Caco-2 (cell line): ENCODE measurements at regions not wholly inside any gene's neighbourhood (a gene's known extent, or its start where the extent isn't known, plus 50 kb on each side); places are given as distances from the start of the nearest gene placed in this dataset.
A peak's percentile ranks its signal among the peaks of the same experiment; 100 is the strongest.

Source experiments
- BruUV-seq: library from RNA; stranded (reverse); fragments of 400-500 nt; replicated peaks from 2 replicates; lab custom pipeline; 2021; lab: Mats Ljungman, UMichigan
- CTCF ChIA-PET: fragments of 300-600 bp; sonication (Branson Sonifier 250); formaldehyde crosslinking; loops from one replicate; lab custom pipeline; 2022; ENCODE audit warnings: antibody characterized with exemption; lab: Charles Lee
- POLR2A ChIA-PET: fragments of 300-600 bp; sonication (Branson Sonifier 250); formaldehyde crosslinking; loops from one replicate; lab custom pipeline; 2022; ENCODE audit warnings: antibody characterized with exemption; lab: Charles Lee
- DNase-seq, 2 experiments: peaks; one replicate each; pipeline versions ENCODE4 v3.0.0 to v3.0.0-alpha.2; 2020 to 2022
- H3K27me3 ChIP-seq: replicated peaks from 2 replicates; pipeline ENCODE4 v1.6.0; 2011; ENCODE audit warnings: low read length; ENCODE audit not compliant: control insufficient read depth, insufficient read depth
- H3K36me3 ChIP-seq: 2 replicates; pipeline ENCODE4 v1.5.1; 2011; ENCODE audit warnings: low read length; ENCODE audit not compliant: control insufficient read depth, insufficient read depth
- H3K4me1 ChIP-seq: fragments of 250-450 bp; sonication (Bioruptor Pico); 2 replicates; pipeline ENCODE4 v1.5.1; 2020; ENCODE audit warnings: mild to moderate bottlenecking
- H3K4me3 ChIP-seq: 2 replicates; pipeline ENCODE4 v1.5.1; 2011; ENCODE audit warnings: low read depth, mild to moderate bottlenecking, control low read depth, low read length
- H3K9me3 ChIP-seq: fragments of 250-450 bp; sonication (Bioruptor Pico); 2 replicates; pipeline ENCODE4 v1.5.1; 2020; ENCODE audit warnings: mild to moderate bottlenecking, moderate library complexity
- H3K27ac Mint-ChIP-seq: one replicate; pipeline ENCODE4 v1.8.0; 2022; ENCODE audit warnings: mixed read lengths; ENCODE audit not compliant: unreplicated experiment
- H3K27me3 Mint-ChIP-seq: one replicate; pipeline ENCODE4 v1.8.0; 2022; ENCODE audit warnings: mixed read lengths; ENCODE audit not compliant: insufficient read depth, unreplicated experiment
- H3K36me3 Mint-ChIP-seq: one replicate; pipeline ENCODE4 v1.8.0; 2022; ENCODE audit warnings: mild to moderate bottlenecking, mixed read lengths; ENCODE audit not compliant: insufficient read depth, unreplicated experiment
- H3K4me1 Mint-ChIP-seq: one replicate; pipeline ENCODE4 v1.8.0; 2022; ENCODE audit warnings: low read depth, mixed read lengths; ENCODE audit not compliant: unreplicated experiment
- H3K4me3 Mint-ChIP-seq: one replicate; pipeline ENCODE4 v1.8.0; 2022; ENCODE audit warnings: mild to moderate bottlenecking, moderate library complexity, mixed read lengths; ENCODE audit not compliant: unreplicated experiment
- H3K9me3 Mint-ChIP-seq: one replicate; pipeline ENCODE4 v1.8.0; 2022; ENCODE audit warnings: mixed read lengths; ENCODE audit not compliant: unreplicated experiment
- intact Hi-C: fragments of 100-400 bp; cut with micrococcal nuclease; formaldehyde crosslinking; loops from one replicate; pipeline ENCODE4 v1.10.0; 2022; ENCODE audit not compliant: unreplicated experiment
- TF ChIP-seq, protein P1 (sequence below), 2 experiments: fragments of 200-600 bp in 1 of 2; IDR thresholded peaks; 1 replicate in 1 of 2; 2 replicates in 1 of 2; pipeline versions ENCODE4 v1.5.1 to v1.8.0; 2011 to 2022; ENCODE audit warnings: antibody characterized with exemption in 1 of 2, control low read depth in 1 of 2, inconsistent platforms in 1 of 2, low read depth in 1 of 2, low read length in 1 of 2, mild to moderate bottlenecking in 1 of 2, moderate library complexity in 1 of 2; ENCODE audit not compliant: insufficient read depth in 1 of 2, severe bottlenecking in 1 of 2, unreplicated experiment in 1 of 2

DNA sequence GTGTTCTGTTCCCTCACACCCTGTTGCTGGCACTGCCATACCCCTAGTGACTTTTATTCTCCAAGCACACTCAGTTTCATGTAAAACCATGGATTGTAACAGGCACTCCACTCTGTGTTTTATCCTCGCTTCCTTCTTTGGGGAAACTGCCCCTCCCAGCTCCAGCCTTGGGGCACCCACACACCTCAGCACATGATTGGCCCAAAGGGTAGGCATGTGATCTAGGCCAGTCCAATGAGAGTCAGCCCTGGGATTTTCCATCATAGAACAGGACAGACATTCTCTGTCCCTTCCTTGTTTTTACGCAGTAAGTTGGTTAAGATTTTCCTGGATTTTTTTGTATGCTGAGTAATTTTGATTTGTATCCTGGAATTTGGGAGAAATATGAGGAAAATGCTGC lies 115.4 kb downstream of the C16orf95 start:
- Mint-ChIP-seq H3K36me3 (no peaks in the 10 kb centered on the region), H3K4me1 (no peaks in the 10 kb centered on the region), H3K27me3 (peaks cover 7% of the 10 kb centered on the region), H3K27ac (no peak overlapping the region), H3K9me3 (no peaks in the 10 kb centered on the region), H3K4me3 (no peak overlapping the region)
- Histone ChIP-seq H3K9me3 (no peaks in the 10 kb centered on the region), H3K27me3 (no peaks in the 10 kb centered on the region), H3K4me1 (no peaks in the 10 kb centered on the region), H3K36me3 (no peaks in the 10 kb centered on the region), H3K4me3 (no peak overlapping the region)
- POLR2A ChIA-PET = no interaction called here
- TF ChIP-seq, protein P1, sequence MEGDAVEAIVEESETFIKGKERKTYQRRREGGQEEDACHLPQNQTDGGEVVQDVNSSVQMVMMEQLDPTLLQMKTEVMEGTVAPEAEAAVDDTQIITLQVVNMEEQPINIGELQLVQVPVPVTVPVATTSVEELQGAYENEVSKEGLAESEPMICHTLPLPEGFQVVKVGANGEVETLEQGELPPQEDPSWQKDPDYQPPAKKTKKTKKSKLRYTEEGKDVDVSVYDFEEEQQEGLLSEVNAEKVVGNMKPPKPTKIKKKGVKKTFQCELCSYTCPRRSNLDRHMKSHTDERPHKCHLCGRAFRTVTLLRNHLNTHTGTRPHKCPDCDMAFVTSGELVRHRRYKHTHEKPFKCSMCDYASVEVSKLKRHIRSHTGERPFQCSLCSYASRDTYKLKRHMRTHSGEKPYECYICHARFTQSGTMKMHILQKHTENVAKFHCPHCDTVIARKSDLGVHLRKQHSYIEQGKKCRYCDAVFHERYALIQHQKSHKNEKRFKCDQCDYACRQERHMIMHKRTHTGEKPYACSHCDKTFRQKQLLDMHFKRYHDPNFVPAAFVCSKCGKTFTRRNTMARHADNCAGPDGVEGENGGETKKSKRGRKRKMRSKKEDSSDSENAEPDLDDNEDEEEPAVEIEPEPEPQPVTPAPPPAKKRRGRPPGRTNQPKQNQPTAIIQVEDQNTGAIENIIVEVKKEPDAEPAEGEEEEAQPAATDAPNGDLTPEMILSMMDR (IDR thresholded peaks at IDR 0.05; ENCODE audit: insufficient read depth in 1 of 2, low read depth in 1 of 2, low read length in 1 of 2, severe bottlenecking in 1 of 2, unreplicated experiment in 1 of 2) = no peak
- intact Hi-C loops = no loop called here
- CTCF ChIA-PET = interaction anchor here (0.7 kb wide), 2 partner anchors 12 to 77 kb away, joined by 3 read pairs; no protein-coding TSS in a partner anchor
- BruUV-seq = no TSS peak
- DNase-seq = no peak

DNA sequence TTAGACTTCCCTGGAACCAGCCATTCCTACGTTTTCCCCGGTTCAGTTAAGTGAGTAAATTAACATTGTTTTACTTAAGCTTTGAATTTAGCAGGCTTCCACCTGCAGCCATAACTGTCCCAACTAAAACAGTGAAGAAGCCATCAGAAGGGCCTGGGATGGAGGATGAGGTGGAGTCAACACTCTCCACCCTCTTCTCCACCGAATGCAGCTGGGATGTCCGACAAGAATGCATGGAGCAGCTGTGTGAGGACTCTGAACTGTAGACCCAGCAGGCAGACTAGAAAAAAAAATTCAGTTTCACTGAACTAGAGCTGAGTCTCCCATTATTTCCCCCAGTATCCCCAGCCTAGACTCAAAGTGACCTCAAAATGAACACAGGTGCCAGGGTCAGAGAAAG lies 114.8 kb downstream of the C16orf95 start:
- DNase-seq = no peak
- Mint-ChIP-seq H3K4me3 (no peak overlapping the region), H3K9me3 (no peaks in the 10 kb centered on the region), H3K27ac (no peak overlapping the region), H3K36me3 (no peaks in the 10 kb centered on the region), H3K27me3 (peaks cover 11% of the 10 kb centered on the region), H3K4me1 (no peaks in the 10 kb centered on the region)
- no peaks in the 10 kb centered on the region for H3K4me1 ChIP-seq
- intact Hi-C loops = no loop called here
- BruUV-seq = no TSS peak
- ChIA-PET POLR2A (no interaction called here), CTCF (interaction anchor here (0.7 to 1.6 kb wide), 4 partner anchors 12 to 638 kb away, joined by 3 to 9 read pairs (median 4); no protein-coding TSS in a partner anchor)
- TF ChIP-seq, protein P1 (IDR thresholded peaks at IDR 0.05; ENCODE audit: insufficient read depth in 1 of 2, low read depth in 1 of 2, low read length in 1 of 2, severe bottlenecking in 1 of 2, unreplicated experiment in 1 of 2) = no peak
- no peaks in the 10 kb centered on the region for H3K36me3 ChIP-seq
- no peaks in the 10 kb centered on the region for H3K27me3 ChIP-seq
- no peak overlapping the region for H3K4me3 ChIP-seq
- H3K9me3 ChIP-seq = no peaks in the 10 kb centered on the region

DNA sequence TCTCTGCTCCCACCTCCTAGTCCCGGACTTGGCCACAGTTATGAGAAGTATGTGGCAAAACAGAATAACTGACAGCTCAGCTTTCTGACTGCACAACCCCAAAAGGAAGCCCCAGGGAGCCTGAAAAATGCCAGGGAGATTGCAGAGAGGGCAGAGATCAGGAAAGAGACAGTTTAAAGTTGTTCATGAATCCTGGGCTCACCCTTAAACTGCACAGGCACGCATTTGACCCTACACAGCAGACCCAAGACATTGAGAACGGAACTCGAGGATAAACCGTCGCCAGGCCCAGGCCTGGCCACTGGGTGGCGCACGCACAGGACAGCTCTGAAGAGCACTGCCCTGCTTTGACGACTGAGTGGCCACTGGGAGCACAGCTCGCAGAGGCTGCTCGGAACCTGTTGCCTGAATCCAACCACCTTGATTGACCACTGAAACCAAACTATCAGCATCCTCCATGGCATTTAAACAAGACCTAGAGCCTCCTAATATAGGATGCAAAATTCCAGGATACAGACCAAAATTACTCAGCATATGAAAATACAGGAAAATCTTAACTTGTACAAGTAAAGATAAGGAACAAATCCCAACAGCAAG lies 114.0 kb downstream of the C16orf95 start:
- Histone ChIP-seq H3K9me3 (no peaks in the 10 kb centered on the region), H3K4me1 (no peaks in the 10 kb centered on the region), H3K36me3 (no peaks in the 10 kb centered on the region), H3K27me3 (no peaks in the 10 kb centered on the region), H3K4me3 (no peak overlapping the region)
- Mint-ChIP-seq H3K9me3 (no peaks in the 10 kb centered on the region), H3K4me3 (no peak overlapping the region), H3K36me3 (no peaks in the 10 kb centered on the region), H3K4me1 (no peaks in the 10 kb centered on the region), H3K27ac (no peak overlapping the region), H3K27me3 (peaks cover 11% of the 10 kb centered on the region)
- no TSS peak for BruUV-seq
- TF ChIP-seq, protein P1 (IDR thresholded peaks at IDR 0.05; ENCODE audit: insufficient read depth in 1 of 2, low read depth in 1 of 2, low read length in 1 of 2, severe bottlenecking in 1 of 2, unreplicated experiment in 1 of 2) = peak; percentile 77
- intact Hi-C loops = loop anchor here (1.0 kb wide), 1 partner anchor 75 kb away; no protein-coding TSS in a partner anchor
- DNase-seq = peak; percentile 64 to 77
- POLR2A ChIA-PET = no interaction called here
- CTCF ChIA-PET = interaction anchor here (0.5 to 1.6 kb wide), 4 partner anchors 22 to 639 kb away, joined by 3 to 9 read pairs (median 4); no protein-coding TSS in a partner anchor
